ENCODE measurements at regions not wholly inside any gene's neighbourhood (a gene's known extent, or its start where the extent isn't known, plus 50 kb on each side); places are given as distances from the start of the nearest gene placed in this dataset.

DNA sequence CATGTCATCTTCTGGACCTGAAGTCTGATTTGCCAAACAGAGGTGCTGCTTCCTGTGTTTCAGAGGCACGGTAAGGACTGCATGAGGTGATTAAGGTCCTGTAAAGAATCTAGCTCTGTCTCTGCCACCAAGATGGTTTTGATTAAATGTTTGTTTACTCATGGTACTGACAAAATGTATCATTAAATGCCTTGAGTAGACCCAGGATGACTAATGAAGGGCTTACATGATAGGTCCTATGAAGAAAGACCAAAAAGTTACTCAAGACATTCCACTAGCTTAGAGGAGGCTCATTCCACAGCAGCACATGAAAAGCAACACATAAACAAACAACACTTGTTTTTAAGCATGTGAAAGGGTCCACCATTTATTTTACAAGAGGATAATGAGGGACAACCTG lies 100.9 kb downstream of the BOD1 start:
- TF ChIP-seq, protein P1, sequence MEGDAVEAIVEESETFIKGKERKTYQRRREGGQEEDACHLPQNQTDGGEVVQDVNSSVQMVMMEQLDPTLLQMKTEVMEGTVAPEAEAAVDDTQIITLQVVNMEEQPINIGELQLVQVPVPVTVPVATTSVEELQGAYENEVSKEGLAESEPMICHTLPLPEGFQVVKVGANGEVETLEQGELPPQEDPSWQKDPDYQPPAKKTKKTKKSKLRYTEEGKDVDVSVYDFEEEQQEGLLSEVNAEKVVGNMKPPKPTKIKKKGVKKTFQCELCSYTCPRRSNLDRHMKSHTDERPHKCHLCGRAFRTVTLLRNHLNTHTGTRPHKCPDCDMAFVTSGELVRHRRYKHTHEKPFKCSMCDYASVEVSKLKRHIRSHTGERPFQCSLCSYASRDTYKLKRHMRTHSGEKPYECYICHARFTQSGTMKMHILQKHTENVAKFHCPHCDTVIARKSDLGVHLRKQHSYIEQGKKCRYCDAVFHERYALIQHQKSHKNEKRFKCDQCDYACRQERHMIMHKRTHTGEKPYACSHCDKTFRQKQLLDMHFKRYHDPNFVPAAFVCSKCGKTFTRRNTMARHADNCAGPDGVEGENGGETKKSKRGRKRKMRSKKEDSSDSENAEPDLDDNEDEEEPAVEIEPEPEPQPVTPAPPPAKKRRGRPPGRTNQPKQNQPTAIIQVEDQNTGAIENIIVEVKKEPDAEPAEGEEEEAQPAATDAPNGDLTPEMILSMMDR (IDR thresholded peaks at IDR 0.05), result no peak
- TF ChIP-seq POLR2A (IDR thresholded peaks at IDR 0.05), result no peak
